Retinal pigment epithelial cell (primary cell): ENCODE measurements at regions not wholly inside any gene's neighbourhood (a gene's known extent, or its start where the extent isn't known, plus 50 kb on each side); places are given as distances from the start of the nearest gene placed in this dataset.

Source experiments
- DNase-seq: peaks from one replicate; pipeline ENCODE4 v3.0.0-alpha.2; 2010; ENCODE audit warnings: low read depth
- H3K4me3 ChIP-seq: 2 replicates; pipeline ENCODE4 v1.5.1; 2011; ENCODE audit warnings: mild to moderate bottlenecking, low read length, control low read depth, moderate library complexity
- CTCF ChIP-seq: conservative IDR thresholded peaks from 2 replicates; pipeline ENCODE4 v1.5.1; 2011; ENCODE audit warnings: low read depth, low read length, control low read depth, inconsistent platforms

DNA sequence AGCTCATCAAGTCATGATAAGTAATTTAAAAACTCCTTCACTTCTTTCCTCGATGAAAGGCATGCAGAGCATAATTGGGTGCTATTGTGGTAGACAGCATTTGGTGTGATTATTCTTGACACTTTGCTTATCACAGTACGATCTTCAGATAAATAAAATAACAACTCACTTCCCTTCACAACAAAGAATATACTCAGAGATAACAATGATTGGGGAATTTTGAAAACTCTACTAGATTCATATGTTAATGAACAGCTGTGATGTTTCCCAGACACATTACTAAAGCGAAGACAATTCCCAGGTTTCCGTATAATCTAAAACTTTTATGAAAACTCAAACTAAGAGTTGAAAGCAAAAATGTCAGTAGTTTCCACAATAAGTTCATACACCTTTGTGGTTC lies 670.6 kb upstream of the EPHA7 start:
- no peak for TF ChIP-seq CTCF
- H3K4me3 ChIP-seq, result no peak overlapping the region
- DNase-seq, result no peak

DNA sequence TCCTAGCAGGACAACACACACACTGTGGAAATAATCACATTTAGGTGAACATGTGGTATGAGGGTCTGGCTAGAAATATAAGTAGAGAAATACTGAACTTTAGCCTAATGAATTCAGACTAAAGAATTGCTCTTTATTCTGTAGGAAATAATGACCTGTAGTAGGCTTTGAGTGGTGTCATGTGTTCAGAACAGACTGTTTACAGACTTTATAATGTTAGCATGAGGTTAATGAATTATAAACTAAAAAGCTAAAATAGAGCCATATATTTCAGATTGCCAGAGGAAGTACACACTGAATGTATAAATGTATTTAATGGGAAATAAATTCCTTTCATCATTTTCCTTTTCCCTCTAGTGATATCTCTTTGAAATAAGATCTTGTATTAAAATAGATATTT lies 669.5 kb upstream of the EPHA7 start:
- DNase-seq, result no peak
- H3K4me3 ChIP-seq, result no peak overlapping the region
- no peak for TF ChIP-seq CTCF

- H3K4me3 ChIP-seq, result no peak overlapping the region
- no peak for TF ChIP-seq CTCF
- DNase-seq, result no peak
Observed at GRCh38 chr6:94074764-94075163, 655.4 kb upstream of the EPHA7 start.

- peak; percentile 46 for TF ChIP-seq CTCF
- DNase-seq, result no peak
- H3K4me3 ChIP-seq, result no peak overlapping the region
Observed at GRCh38 chr6:94071835-94072234, 652.5 kb upstream of the EPHA7 start.

- H3K4me3 ChIP-seq, result no peak overlapping the region
- peak; percentile 2 for TF ChIP-seq CTCF
- no peak for DNase-seq
Observed at GRCh38 chr6:94065707-94066337, 646.5 kb upstream of the EPHA7 start.

DNA sequence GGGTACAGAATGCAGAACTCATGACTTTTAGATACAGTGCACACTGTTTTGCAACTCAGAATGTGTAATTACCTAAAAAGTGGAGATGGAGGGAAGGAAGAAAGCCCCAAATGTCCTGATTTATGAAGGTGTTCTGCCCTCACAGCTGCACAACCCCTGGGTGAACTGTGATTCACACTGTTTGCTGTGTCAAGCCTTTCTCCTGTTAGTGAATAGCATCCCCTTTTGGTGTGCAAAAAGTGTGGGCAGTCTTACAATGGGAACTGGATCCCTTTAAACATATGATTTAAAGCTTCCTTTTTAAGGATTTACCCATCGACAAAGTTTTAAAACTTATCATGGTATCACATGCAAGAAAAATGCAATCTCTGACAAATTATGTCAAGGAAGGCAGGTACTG lies 633.4 kb upstream of the EPHA7 start:
- no peak for DNase-seq
- H3K4me3 ChIP-seq, result no peak overlapping the region
- no peak for TF ChIP-seq CTCF

- no peak overlapping the region for H3K4me3 ChIP-seq
- TF ChIP-seq CTCF, result no peak
- DNase-seq, result no peak
Observed at GRCh38 chr6:94050515-94050914, 631.2 kb upstream of the EPHA7 start.
